ENCODE measurements at regions not wholly inside any gene's neighbourhood (a gene's known extent, or its start where the extent isn't known, plus 50 kb on each side); places are given as distances from the start of the nearest gene placed in this dataset.

GRCh38 chr2:105626966-105627340, 117.8 kb upstream of the NCK2 start:
- Histone ChIP-seq H3K4me2 (ENCODE audit: unreplicated experiment) (no peak overlapping the region), H2AFZ (no peak overlapping the region), H3K9me3 (ENCODE audit: low read depth) (no peaks in the 10 kb centered on the region), H3K4me1 (ENCODE audit: insufficient read depth) (no peaks in the 10 kb centered on the region), H3K36me3 (ENCODE audit: low read depth) (no peaks in the 10 kb centered on the region), H3K9me2 (ENCODE audit: insufficient read depth) (no peaks in the 10 kb centered on the region), H3K4me3 (no peak overlapping the region), H3K27ac (no peak overlapping the region), H3K79me2 (ENCODE audit: insufficient read depth) (no peaks in the 10 kb centered on the region), H3K27me3 (replicated peaks; ENCODE audit: insufficient read depth) (peaks cover 18% of the 10 kb centered on the region), H3K9ac (no peak overlapping the region), H3F3A (ENCODE audit: insufficient read depth) (no peaks in the 10 kb centered on the region), H4K20me1 (ENCODE audit: insufficient read depth) (no peaks in the 10 kb centered on the region)
- in situ Hi-C loops (cut with MboI), result no loop called here
- TF ChIP-seq EZH2phosphoT487 (IDR thresholded peaks at IDR 0.05; ENCODE audit: insufficient read depth, low read depth), result no peak
- DNase-seq, result no peak
- 15 to 23% methylated on average over 3 of the region's 3 CpGs for WGBS, 2 experiments (ENCODE audit: low coverage in 1 of 2, low lambda C conversion rate in 2 of 2, missing lambda C conversion rate in 2 of 2)

DNA sequence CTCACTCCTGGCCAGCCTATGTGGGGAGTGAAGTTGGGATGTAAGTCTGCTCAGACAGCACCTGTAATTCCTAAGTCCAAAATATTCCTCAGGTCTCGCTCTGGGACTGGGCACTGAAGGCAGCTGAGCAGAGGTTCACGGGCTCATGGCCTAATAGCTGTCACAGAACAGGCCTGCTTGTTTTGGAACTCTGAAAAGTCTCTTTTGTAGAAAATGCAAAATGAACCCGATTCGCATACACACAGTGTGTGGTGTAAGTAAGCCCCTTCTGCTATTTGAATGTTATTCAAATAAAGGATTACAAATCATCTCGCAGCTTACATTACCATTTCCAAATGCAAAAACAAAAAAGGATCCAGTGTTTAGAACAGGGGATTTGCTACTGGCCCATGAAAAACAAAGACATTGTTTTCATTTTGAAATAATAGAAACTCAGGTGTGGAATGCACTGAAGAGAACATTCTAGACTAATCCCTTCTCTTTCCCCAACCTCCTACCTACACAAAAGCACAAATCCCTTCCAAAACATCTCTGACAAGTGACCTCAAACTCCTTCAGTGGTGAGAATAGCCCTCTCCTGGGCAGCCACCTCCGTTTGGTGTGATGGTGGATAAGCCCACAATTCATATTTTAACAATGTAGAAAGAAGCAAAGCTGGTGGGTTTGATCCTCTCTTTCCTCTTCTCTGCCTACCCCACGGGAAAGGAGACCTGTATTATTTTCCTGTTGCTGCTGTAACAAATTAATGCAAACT, 118.3 kb upstream of the NCK2 start:
- Histone ChIP-seq H3K9ac (no peak overlapping the region), H4K20me1 (ENCODE audit: insufficient read depth) (no peaks in the 10 kb centered on the region), H3K4me1 (ENCODE audit: insufficient read depth) (no peaks in the 10 kb centered on the region), H2AFZ (no peak overlapping the region), H3K36me3 (ENCODE audit: low read depth) (no peaks in the 10 kb centered on the region), H3K27me3 (replicated peaks; ENCODE audit: insufficient read depth) (peaks cover 16% of the 10 kb centered on the region), H3K79me2 (ENCODE audit: insufficient read depth) (no peaks in the 10 kb centered on the region), H3K9me3 (ENCODE audit: low read depth) (no peaks in the 10 kb centered on the region), H3K9me2 (ENCODE audit: insufficient read depth) (no peaks in the 10 kb centered on the region), H3K4me3 (no peak overlapping the region), H3K27ac (no peak overlapping the region), H3K4me2 (ENCODE audit: unreplicated experiment) (no peak overlapping the region), H3F3A (ENCODE audit: insufficient read depth) (no peaks in the 10 kb centered on the region)
- TF ChIP-seq EZH2phosphoT487 (IDR thresholded peaks at IDR 0.05; ENCODE audit: insufficient read depth, low read depth), result no peak
- WGBS, 2 experiments (ENCODE audit: low coverage in 1 of 2, low lambda C conversion rate in 2 of 2, missing lambda C conversion rate in 2 of 2), result 54 to 57% methylated on average over 7 of the region's 7 CpGs
- in situ Hi-C loops (cut with MboI), result no loop called here
- no peak for DNase-seq

GRCh38 chr2:105625632-105626031, 119.1 kb upstream of the NCK2 start:
- H3K9me3 ChIP-seq (ENCODE audit: low read depth), result no peaks in the 10 kb centered on the region
- in situ Hi-C loops (cut with MboI), result no loop called here
- H3K4me1 ChIP-seq (ENCODE audit: insufficient read depth), result no peaks in the 10 kb centered on the region
- no peak overlapping the region for H3K27ac ChIP-seq
- DNase-seq, result no peak
- H2AFZ ChIP-seq, result no peak overlapping the region
- H3K27me3 ChIP-seq (replicated peaks; ENCODE audit: insufficient read depth), result peaks cover 14% of the 10 kb centered on the region
- no peak overlapping the region for H3K9ac ChIP-seq
- WGBS, 2 experiments (ENCODE audit: low coverage in 1 of 2, low lambda C conversion rate in 2 of 2, missing lambda C conversion rate in 2 of 2), result 54 to 57% methylated on average over 11 of the region's 11 CpGs
- no peaks in the 10 kb centered on the region for H3K79me2 ChIP-seq (ENCODE audit: insufficient read depth)
- no peak overlapping the region for H3K4me2 ChIP-seq (ENCODE audit: unreplicated experiment)
- no peaks in the 10 kb centered on the region for H4K20me1 ChIP-seq (ENCODE audit: insufficient read depth)
- H3K4me3 ChIP-seq, result no peak overlapping the region
- H3K36me3 ChIP-seq (ENCODE audit: low read depth), result no peaks in the 10 kb centered on the region
- H3K9me2 ChIP-seq (ENCODE audit: insufficient read depth), result no peaks in the 10 kb centered on the region
- no peak for TF ChIP-seq EZH2 (IDR thresholded peaks at IDR 0.05; ENCODE audit: insufficient read depth, poor library complexity, severe bottlenecking)
- TF ChIP-seq EZH2phosphoT487 (IDR thresholded peaks at IDR 0.05; ENCODE audit: insufficient read depth, low read depth), result no peak
- no peaks in the 10 kb centered on the region for H3F3A ChIP-seq (ENCODE audit: insufficient read depth)

GRCh38 chr2:105621038-105621437, 123.7 kb upstream of the NCK2 start:
- no peak for DNase-seq
- in situ Hi-C loops (cut with MboI), result no loop called here
- 47 to 51% methylated on average over 7 of the region's 7 CpGs for WGBS, 2 experiments (ENCODE audit: low coverage in 1 of 2, low lambda C conversion rate in 2 of 2, missing lambda C conversion rate in 2 of 2)
- Histone ChIP-seq H3K4me3 (no peak overlapping the region), H3K79me2 (ENCODE audit: insufficient read depth) (no peaks in the 10 kb centered on the region), H2AFZ (no peak overlapping the region), H4K20me1 (ENCODE audit: insufficient read depth) (no peaks in the 10 kb centered on the region), H3K4me2 (ENCODE audit: unreplicated experiment) (no peak overlapping the region), H3K9me2 (ENCODE audit: insufficient read depth) (no peaks in the 10 kb centered on the region), H3F3A (ENCODE audit: insufficient read depth) (no peaks in the 10 kb centered on the region), H3K36me3 (ENCODE audit: low read depth) (no peaks in the 10 kb centered on the region), H3K9me3 (ENCODE audit: low read depth) (no peaks in the 10 kb centered on the region), H3K27ac (no peak overlapping the region), H3K4me1 (ENCODE audit: insufficient read depth) (no peaks in the 10 kb centered on the region), H3K27me3 (replicated peaks; ENCODE audit: insufficient read depth) (peaks cover 28% of the 10 kb centered on the region), H3K9ac (no peak overlapping the region)
- TF ChIP-seq EZH2 (IDR thresholded peaks at IDR 0.05; ENCODE audit: insufficient read depth, poor library complexity, severe bottlenecking), result no peak
- TF ChIP-seq EZH2phosphoT487 (IDR thresholded peaks at IDR 0.05; ENCODE audit: insufficient read depth, low read depth), result no peak

- H3K36me3 ChIP-seq (ENCODE audit: low read depth), result no peaks in the 10 kb centered on the region
- 35 to 36% methylated on average over 4 of the region's 4 CpGs for WGBS, 2 experiments (ENCODE audit: low coverage in 1 of 2, low lambda C conversion rate in 2 of 2, missing lambda C conversion rate in 2 of 2)
- in situ Hi-C loops (cut with MboI), result no loop called here
Measured at GRCh38 chr2:105618351-105618659, 126.4 kb upstream of the NCK2 start.

More at GRCh38 chr2:105618351-105618659, 126.4 kb upstream of the NCK2 start:
- Histone ChIP-seq H3K27ac (no peak overlapping the region), H3K9me2 (ENCODE audit: insufficient read depth) (no peaks in the 10 kb centered on the region), H3F3A (ENCODE audit: insufficient read depth) (no peaks in the 10 kb centered on the region), H3K79me2 (ENCODE audit: insufficient read depth) (no peaks in the 10 kb centered on the region), H3K4me3 (no peak overlapping the region), H3K27me3 (replicated peaks; ENCODE audit: insufficient read depth) (peaks cover 28% of the 10 kb centered on the region), H3K9me3 (ENCODE audit: low read depth) (no peaks in the 10 kb centered on the region), H3K4me1 (ENCODE audit: insufficient read depth) (no peaks in the 10 kb centered on the region), H4K20me1 (ENCODE audit: insufficient read depth) (no peaks in the 10 kb centered on the region), H3K4me2 (ENCODE audit: unreplicated experiment) (no peak overlapping the region), H2AFZ (no peak overlapping the region), H3K9ac (no peak overlapping the region)
- TF ChIP-seq EZH2phosphoT487 (IDR thresholded peaks at IDR 0.05; ENCODE audit: insufficient read depth, low read depth) (no peak), EZH2 (IDR thresholded peaks at IDR 0.05; ENCODE audit: insufficient read depth, poor library complexity, severe bottlenecking) (no peak)
- no peak for DNase-seq
